Spleen (tissue), 11 donors: ENCODE measurements at regions not wholly inside any gene's neighbourhood (a gene's known extent, or its start where the extent isn't known, plus 50 kb on each side); places are given as distances from the start of the nearest gene placed in this dataset.
A peak's percentile ranks its signal among the peaks of the same experiment; 100 is the strongest.

Source experiments
- DNase-seq: peaks from one replicate; pipeline ENCODE4 v3.0.0-alpha.2; 2020
- H3K27ac ChIP-seq, 8 donors: fragments of 200-600 bp; sonication (generic) in 7 of 8; 1 replicate in 4 of 8; 2 replicates in 4 of 8; pipeline versions ENCODE4 v1.5.0 to v1.8.0; 2016 to 2021; ENCODE audit warnings: inconsistent platforms in 4 of 8, mild to moderate bottlenecking in 4 of 8, moderate library complexity in 1 of 8
- H3K27me3 ChIP-seq, 7 donors: fragments of 200-600 bp; sonication (generic) in 6 of 7; replicated peaks in 1 of 7; 1 replicate in 4 of 7; 2 replicates in 3 of 7; pipeline versions ENCODE4 v1.5.0 to v1.8.0; 2016 to 2021; ENCODE audit warnings: inconsistent platforms in 3 of 7, mild to moderate bottlenecking in 1 of 7
- H3K36me3 ChIP-seq, 6 donors: fragments of 200-600 bp; sonication (generic) in 5 of 6; 1 replicate in 4 of 6; 2 replicates in 2 of 6; pipeline versions ENCODE4 v1.5.0 to v1.8.0; 2016 to 2021; ENCODE audit warnings: inconsistent platforms in 2 of 6
- H3K4me1 ChIP-seq, 6 donors: fragments of 200-600 bp; sonication (generic) in 5 of 6; 1 replicate in 3 of 6; 2 replicates in 3 of 6; pipeline versions ENCODE4 v1.5.0 to v1.8.0; 2016 to 2021; ENCODE audit warnings: inconsistent platforms in 3 of 6
- H3K4me3 ChIP-seq, 8 donors: fragments of 200-600 bp; sonication (generic) in 7 of 8; 1 replicate in 4 of 8; 2 replicates in 4 of 8; pipeline versions ENCODE4 v1.5.0 to v1.8.0; 2016 to 2021; ENCODE audit warnings: inconsistent platforms in 4 of 8, mild to moderate bottlenecking in 4 of 8, moderate library complexity in 2 of 8
- H3K9me3 ChIP-seq, 8 donors: fragments of 200-600 bp; sonication (generic) in 7 of 8; 1 replicate in 4 of 8; 2 replicates in 4 of 8; pipeline versions ENCODE4 v1.5.0 to v1.8.0; 2016 to 2021; ENCODE audit warnings: inconsistent platforms in 4 of 8
- CTCF ChIP-seq, 11 experiments: fragments of 200-600 bp in 7 of 11; fragments of 450-650 bp in 4 of 11; sonication (generic) in 4 of 11; IDR thresholded peaks in 8 of 11; conservative IDR thresholded peaks in 3 of 11; 1 replicate in 7 of 11; 2 replicates in 4 of 11; pipeline versions ENCODE4 v1.4.0 to v1.8.0; 2016 to 2021; ENCODE audit warnings: antibody characterized with exemption in 11 of 11, inconsistent platforms in 4 of 11, mild to moderate bottlenecking in 1 of 11
- POLR2A ChIP-seq, 3 donors: fragments of 450-650 bp; IDR thresholded peaks; one replicate each; pipeline ENCODE4 v1.5.1; 2017; ENCODE audit warnings: antibody characterized with exemption in 3 of 3, mild to moderate bottlenecking in 1 of 3
- POLR2AphosphoS5 ChIP-seq, 3 donors: sonication (generic); formaldehyde crosslinking; IDR thresholded peaks; one replicate each; pipeline ENCODE4 v1.5.1; 2017; ENCODE audit warnings: antibody characterized with exemption in 3 of 3
- WGBS, 5 donors: extraction: QIAGEN DNeasy Blood & Tissue Kit in 3 of 5; methylation state at CpG; one replicate each; pipeline versions ENCODE4 v1.1.5 to v1.1.7; 2013 to 2018; 5-methylcytosine and 5-hydroxymethylcytosine counted together
- intact Hi-C: fragments of 100-400 bp; cut with DNase I; formaldehyde crosslinking; loops from one replicate; pipeline ENCODE4 v1.15.0; 2023; ENCODE audit warnings: low total_unique reads
- donor health status: healthy with polysubstance abuse.
- donor health status: DM: no; HTN: no; CAD: no; lungs with moderate emphysema.
- donor health status: DM: no; HTN: no; CAD: no.
- donor health status: Bipolar disorder and iron deficiency.
- donor health status: healthy.
- donor health status: DM: no; HTN: no; CAD: no.
- donor health status: DM: yes; HTN: yes; CAD: no.

GRCh38 chr6:122028933-122029522 lies 370.4 kb upstream of the HSF2 start:
- no peak overlapping the region for H3K4me3 ChIP-seq
- H3K36me3 ChIP-seq: no peaks in the 10 kb centered on the region
- no peak overlapping the region for H3K27ac ChIP-seq
- no peaks in the 10 kb centered on the region for H3K27me3 ChIP-seq
- H3K9me3 ChIP-seq: no peaks in the 10 kb centered on the region
- intact Hi-C loops: no loop called here
- 71 to 80% (median 77%) methylated on average over 5 of the region's 5 CpGs for WGBS, 5 donors
- no peak for DNase-seq
- H3K4me1 ChIP-seq: no peaks in the 10 kb centered on the region
- no peak for TF ChIP-seq POLR2AphosphoS5 (IDR thresholded peaks at IDR 0.05)
- no peak for TF ChIP-seq POLR2A (IDR thresholded peaks at IDR 0.05)
- no peak for TF ChIP-seq CTCF (IDR thresholded peaks at IDR 0.05 in 8 of 11, conservative IDR thresholded peaks at IDR 0.05 in 3 of 11)

GRCh38 chr6:122033564-122034181 lies 365.8 kb upstream of the HSF2 start:
- H3K27me3 ChIP-seq: no peaks in the 10 kb centered on the region
- H3K36me3 ChIP-seq: no peaks in the 10 kb centered on the region
- TF ChIP-seq POLR2AphosphoS5 (IDR thresholded peaks at IDR 0.05): no peak
- peak in 8 of 11 experiments; percentile 26 to 59 (median 51) for TF ChIP-seq CTCF (IDR thresholded peaks at IDR 0.05 in 8 of 11, conservative IDR thresholded peaks at IDR 0.05 in 3 of 11)
- no peak for TF ChIP-seq POLR2A (IDR thresholded peaks at IDR 0.05)
- DNase-seq: no peak
- intact Hi-C loops: loop anchor here (5.0 kb wide), 1 partner anchor 601 kb away; no protein-coding TSS in a partner anchor
- no peak overlapping the region for H3K27ac ChIP-seq
- no peaks in the 10 kb centered on the region for H3K9me3 ChIP-seq
- 0 to 5% (median 4%) methylated on average over 1 of the region's 1 CpG for WGBS, 5 donors
- H3K4me1 ChIP-seq: no peaks in the 10 kb centered on the region
- no peak overlapping the region for H3K4me3 ChIP-seq

GRCh38 chr6:122035173-122035572 lies 364.3 kb upstream of the HSF2 start:
- no peak for DNase-seq
- Histone ChIP-seq H3K27ac (no peak overlapping the region), H3K9me3 (peaks cover 0 to 3% (median 0%) of the 10 kb centered on the region in 8 donors), H3K4me3 (no peak overlapping the region), H3K4me1 (no peaks in the 10 kb centered on the region), H3K27me3 (no peaks in the 10 kb centered on the region), H3K36me3 (no peaks in the 10 kb centered on the region)
- WGBS, 5 donors: 61 to 87% (median 84%) methylated on average over 2 of the region's 2 CpGs
- TF ChIP-seq POLR2AphosphoS5 (IDR thresholded peaks at IDR 0.05) (no peak), CTCF (IDR thresholded peaks at IDR 0.05 in 8 of 11, conservative IDR thresholded peaks at IDR 0.05 in 3 of 11) (no peak), POLR2A (IDR thresholded peaks at IDR 0.05) (no peak)
- intact Hi-C loops: no loop called here

GRCh38 chr6:122040261-122040660 lies 359.2 kb upstream of the HSF2 start:
- no peaks in the 10 kb centered on the region for H3K27me3 ChIP-seq
- TF ChIP-seq POLR2AphosphoS5 (IDR thresholded peaks at IDR 0.05): no peak
- TF ChIP-seq POLR2A (IDR thresholded peaks at IDR 0.05): no peak
- no peak for TF ChIP-seq CTCF (IDR thresholded peaks at IDR 0.05 in 8 of 11, conservative IDR thresholded peaks at IDR 0.05 in 3 of 11)
- peaks cover 0 to 3% (median 0%) of the 10 kb centered on the region in 8 donors for H3K9me3 ChIP-seq
- WGBS, 5 donors: 80 to 96% (median 88%) methylated on average over 2 of the region's 2 CpGs
- H3K36me3 ChIP-seq: no peaks in the 10 kb centered on the region
- no peak overlapping the region for H3K27ac ChIP-seq
- no peaks in the 10 kb centered on the region for H3K4me1 ChIP-seq
- intact Hi-C loops: no loop called here
- no peak for DNase-seq
- H3K4me3 ChIP-seq: no peak overlapping the region
